ENCODE measurements at regions not wholly inside any gene's neighbourhood (a gene's known extent, or its start where the extent isn't known, plus 50 kb on each side); places are given as distances from the start of the nearest gene placed in this dataset.

- H4K20me1 ChIP-seq (ENCODE audit: low read depth, low read length) = no peaks in the 10 kb centered on the region
- no peak overlapping the region for H2AFZ ChIP-seq (ENCODE audit: low read depth, low read length, severe bottlenecking)
- no peaks in the 10 kb centered on the region for H3K27me3 ChIP-seq (ENCODE audit: low read length)
- TF ChIP-seq CTCF (IDR thresholded peaks at IDR 0.05; ENCODE audit: insufficient read depth, low read length, poor library complexity, severe bottlenecking) (no peak), EZH2phosphoT487 (conservative IDR thresholded peaks at IDR 0.05; ENCODE audit: low read length) (no peak)
- H3K9ac ChIP-seq (ENCODE audit: low read length) = no peak overlapping the region
- no peak overlapping the region for H3K4me2 ChIP-seq (ENCODE audit: low read depth, low read length, poor library complexity, severe bottlenecking)
- no peaks in the 10 kb centered on the region for H3K9me3 ChIP-seq (ENCODE audit: insufficient read depth, low read length)
- H3F3A ChIP-seq (ENCODE audit: insufficient read depth) = no peaks in the 10 kb centered on the region
- H3K4me3 ChIP-seq (ENCODE audit: insufficient read depth, low read length, poor library complexity, severe bottlenecking) = no peak overlapping the region
- no peak overlapping the region for H3K27ac ChIP-seq (ENCODE audit: low read depth, low read length)
- no peaks in the 10 kb centered on the region for H3K79me2 ChIP-seq (ENCODE audit: insufficient read depth, low read length)
- no peaks in the 10 kb centered on the region for H3K9me2 ChIP-seq (replicated peaks; ENCODE audit: insufficient read depth, low read length)
- H3K36me3 ChIP-seq (ENCODE audit: low read length) = no peaks in the 10 kb centered on the region
These were observed 80.4 kb upstream of the NEUROD6 start for GRCh38 chr7:31420948-31421347.

GRCh38 chr7:31421607-31422006 is 81.1 kb upstream of the NEUROD6 start:
- Histone ChIP-seq H3K27me3 (ENCODE audit: low read length) (no peaks in the 10 kb centered on the region), H3K4me2 (ENCODE audit: low read depth, low read length, poor library complexity, severe bottlenecking) (no peak overlapping the region), H3K9me2 (replicated peaks; ENCODE audit: insufficient read depth, low read length) (no peaks in the 10 kb centered on the region), H3K27ac (ENCODE audit: low read depth, low read length) (no peak overlapping the region), H4K20me1 (ENCODE audit: low read depth, low read length) (no peaks in the 10 kb centered on the region), H3K9ac (ENCODE audit: low read length) (no peak overlapping the region), H3K9me3 (ENCODE audit: insufficient read depth, low read length) (no peaks in the 10 kb centered on the region), H2AFZ (ENCODE audit: low read depth, low read length, severe bottlenecking) (no peak overlapping the region), H3K79me2 (ENCODE audit: insufficient read depth, low read length) (no peaks in the 10 kb centered on the region), H3K36me3 (ENCODE audit: low read length) (no peaks in the 10 kb centered on the region), H3F3A (ENCODE audit: insufficient read depth) (no peaks in the 10 kb centered on the region), H3K4me3 (ENCODE audit: insufficient read depth, low read length, poor library complexity, severe bottlenecking) (no peak overlapping the region)
- no peak for TF ChIP-seq EZH2phosphoT487 (conservative IDR thresholded peaks at IDR 0.05; ENCODE audit: low read length)
- no peak for TF ChIP-seq CTCF (IDR thresholded peaks at IDR 0.05; ENCODE audit: insufficient read depth, low read length, poor library complexity, severe bottlenecking)

GRCh38 chr7:31423994-31424393 is 83.5 kb upstream of the NEUROD6 start:
- no peak overlapping the region for H3K9ac ChIP-seq (ENCODE audit: low read length)
- no peaks in the 10 kb centered on the region for H3K9me3 ChIP-seq (ENCODE audit: insufficient read depth, low read length)

More at GRCh38 chr7:31423994-31424393, 83.5 kb upstream of the NEUROD6 start:
- Histone ChIP-seq H3K27ac (ENCODE audit: low read depth, low read length) (no peak overlapping the region), H3F3A (ENCODE audit: insufficient read depth) (no peaks in the 10 kb centered on the region), H3K9me2 (replicated peaks; ENCODE audit: insufficient read depth, low read length) (no peaks in the 10 kb centered on the region), H3K79me2 (ENCODE audit: insufficient read depth, low read length) (no peaks in the 10 kb centered on the region), H4K20me1 (ENCODE audit: low read depth, low read length) (no peaks in the 10 kb centered on the region), H2AFZ (ENCODE audit: low read depth, low read length, severe bottlenecking) (no peak overlapping the region), H3K27me3 (ENCODE audit: low read length) (no peaks in the 10 kb centered on the region), H3K36me3 (ENCODE audit: low read length) (no peaks in the 10 kb centered on the region), H3K4me3 (ENCODE audit: insufficient read depth, low read length, poor library complexity, severe bottlenecking) (no peak overlapping the region), H3K4me2 (ENCODE audit: low read depth, low read length, poor library complexity, severe bottlenecking) (no peak overlapping the region)
- TF ChIP-seq EZH2phosphoT487 (conservative IDR thresholded peaks at IDR 0.05; ENCODE audit: low read length) = no peak
- no peak for TF ChIP-seq CTCF (IDR thresholded peaks at IDR 0.05; ENCODE audit: insufficient read depth, low read length, poor library complexity, severe bottlenecking)
